Mucosa of gallbladder (tissue), 1 donor: ENCODE measurements at regions not wholly inside any gene's neighbourhood (a gene's known extent, or its start where the extent isn't known, plus 50 kb on each side); places are given as distances from the start of the nearest gene placed in this dataset.

Experiments used
- DNase-seq: peaks from one replicate; pipeline ENCODE4 v3.0.0-alpha.2; 2020; ENCODE audit warnings: low spot score
- donor health status: DM: no; HTN: no; CAD: no.

GRCh38 chr14:101025696-101026095 lies 122.2 kb upstream of the RTL1 start:
- no peak for DNase-seq

- no peak for DNase-seq
These were observed 122.8 kb upstream of the RTL1 start for GRCh38 chr14:101026341-101026740.

- no peak for DNase-seq
These were observed 123.8 kb upstream of the RTL1 start for GRCh38 chr14:101027291-101027690.

- no peak for DNase-seq
These were observed 124.4 kb upstream of the RTL1 start for GRCh38 chr14:101027966-101028365.

- no peak for DNase-seq
These were observed 125.6 kb upstream of the RTL1 start for GRCh38 chr14:101028971-101029667.

- no peak for DNase-seq
These were observed 126.3 kb upstream of the RTL1 start for GRCh38 chr14:101029668-101030290.

GRCh38 chr14:101030586-101030985 lies 127.1 kb upstream of the RTL1 start:
- no peak for DNase-seq

GRCh38 chr14:101031186-101031585 lies 127.7 kb upstream of the RTL1 start:
- no peak for DNase-seq

- DNase-seq = no peak
These were observed 128.2 kb upstream of the RTL1 start for GRCh38 chr14:101031721-101032120.

- no peak for DNase-seq
These were observed 128.9 kb upstream of the RTL1 start for GRCh38 chr14:101032433-101032832.

- DNase-seq = no peak
These were observed 129.5 kb upstream of the RTL1 start for GRCh38 chr14:101033006-101033405.

- DNase-seq = no peak
These were observed 130.1 kb upstream of the RTL1 start for GRCh38 chr14:101033446-101034165.

GRCh38 chr14:101034986-101035385 lies 131.5 kb upstream of the RTL1 start:
- DNase-seq = no peak

- no peak for DNase-seq
These were observed 132.1 kb upstream of the RTL1 start for GRCh38 chr14:101035466-101036225.

- no peak for DNase-seq
These were observed 133.7 kb upstream of the RTL1 start for GRCh38 chr14:101037021-101037817.

GRCh38 chr14:101039031-101039754 lies 135.7 kb upstream of the RTL1 start:
- no peak for DNase-seq

GRCh38 chr14:101039755-101040138 lies 136.2 kb upstream of the RTL1 start:
- no peak for DNase-seq

- no peak for DNase-seq
These were observed 137.3 kb upstream of the RTL1 start for GRCh38 chr14:101040538-101041442.

- DNase-seq = no peak
These were observed 140.4 kb upstream of the RTL1 start for GRCh38 chr14:101043891-101044290.

- DNase-seq = no peak
These were observed 141.2 kb upstream of the RTL1 start for GRCh38 chr14:101044741-101045140.
